ENCODE measurements at regions not wholly inside any gene's neighbourhood (a gene's known extent, or its start where the extent isn't known, plus 50 kb on each side); places are given as distances from the start of the nearest gene placed in this dataset.

DNA sequence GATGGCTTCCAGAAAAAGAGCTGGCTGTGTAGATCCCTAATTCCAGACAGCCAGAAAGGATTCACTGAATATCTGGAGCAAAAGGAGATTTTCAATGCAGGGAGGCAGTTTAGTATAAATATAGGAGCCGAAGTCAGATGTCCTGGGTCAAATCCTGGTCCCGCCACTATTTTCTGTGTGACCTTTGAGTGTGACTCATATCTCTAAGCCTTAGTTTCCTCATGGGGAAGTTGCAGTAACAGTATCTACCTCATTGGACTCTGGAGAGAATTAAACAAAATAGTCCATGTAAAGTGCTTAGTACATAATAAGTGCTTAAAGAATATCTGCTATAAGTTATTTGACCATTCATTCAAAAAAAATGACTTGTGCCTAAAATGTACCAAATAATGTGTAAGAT is 52.1 kb upstream of the ITGA6 start:
- Histone ChIP-seq H3K4me1 (ENCODE audit: insufficient read depth, low read length) (peaks cover 15% of the 10 kb centered on the region), H3K36me3 (ENCODE audit: insufficient read depth, low read depth, low read length) (no peaks in the 10 kb centered on the region), H3K27me3 (ENCODE audit: insufficient read depth, low read length) (no peaks in the 10 kb centered on the region), H3K27ac (ENCODE audit: low read length) (no peak overlapping the region), H3K4me3 (ENCODE audit: low read length) (no peak overlapping the region), H3K9ac (ENCODE audit: low read depth, low read length) (no peak overlapping the region), H3K9me3 (ENCODE audit: insufficient read depth, low read depth, low read length) (peaks cover 4% of the 10 kb centered on the region; the same call in 1 of the 2 replicates)

- Histone ChIP-seq H3K27ac (ENCODE audit: low read length) (no peak overlapping the region), H3K9me3 (ENCODE audit: insufficient read depth, low read depth, low read length) (peaks cover 4% of the 10 kb centered on the region; the same call in 1 of the 2 replicates), H3K27me3 (ENCODE audit: insufficient read depth, low read length) (no peaks in the 10 kb centered on the region), H3K4me1 (ENCODE audit: insufficient read depth, low read length) (peaks cover 19% of the 10 kb centered on the region), H3K36me3 (ENCODE audit: insufficient read depth, low read depth, low read length) (no peaks in the 10 kb centered on the region), H3K9ac (ENCODE audit: low read depth, low read length) (no peak overlapping the region), H3K4me3 (ENCODE audit: low read length) (no peak overlapping the region)
Observed at GRCh38 chr2:172376016-172376415, 51.4 kb upstream of the ITGA6 start.

GRCh38 chr2:172376505-172377125 is 50.8 kb upstream of the ITGA6 start:
- Histone ChIP-seq H3K36me3 (ENCODE audit: insufficient read depth, low read depth, low read length) (no peaks in the 10 kb centered on the region), H3K4me1 (ENCODE audit: insufficient read depth, low read length) (peaks cover 25% of the 10 kb centered on the region; the same call in 1 of the 2 replicates), H3K27me3 (ENCODE audit: insufficient read depth, low read length) (no peaks in the 10 kb centered on the region), H3K9ac (ENCODE audit: low read depth, low read length) (no peak overlapping the region), H3K4me3 (ENCODE audit: low read length) (no peak overlapping the region), H3K27ac (ENCODE audit: low read length) (no peak overlapping the region), H3K9me3 (ENCODE audit: insufficient read depth, low read depth, low read length) (peaks cover 4% of the 10 kb centered on the region; the same call in 1 of the 2 replicates)

DNA sequence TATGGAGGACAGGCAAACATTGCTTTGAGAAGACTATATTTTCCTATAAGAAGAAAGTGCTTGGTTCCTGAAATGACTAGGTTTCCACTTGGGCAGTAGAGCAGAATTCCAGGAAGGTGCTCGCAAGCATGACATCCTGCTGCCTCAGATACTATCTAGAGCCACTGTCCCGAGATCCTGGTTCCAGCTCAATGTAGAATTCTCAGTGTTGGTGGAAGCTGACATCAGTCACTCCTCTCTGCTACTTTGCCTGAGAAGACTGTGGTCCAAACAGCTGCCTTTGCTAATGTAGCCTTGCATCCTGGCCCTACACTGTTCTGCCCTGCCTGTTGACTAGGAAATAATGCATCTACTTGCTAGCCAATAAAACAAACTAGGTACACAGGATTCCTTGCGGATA is 50.0 kb upstream of the ITGA6 start:
- peaks cover 23% of the 10 kb centered on the region; the same call in 1 of the 2 replicates for H3K4me1 ChIP-seq (ENCODE audit: insufficient read depth, low read length)
- H3K27ac ChIP-seq (ENCODE audit: low read length), result no peak overlapping the region
- H3K27me3 ChIP-seq (ENCODE audit: insufficient read depth, low read length), result no peaks in the 10 kb centered on the region

More for the DNA sequence above, 50.0 kb upstream of the ITGA6 start:
- Histone ChIP-seq H3K4me3 (ENCODE audit: low read length) (no peak overlapping the region), H3K9me3 (ENCODE audit: insufficient read depth, low read depth, low read length) (peaks cover 4% of the 10 kb centered on the region; the same call in 1 of the 2 replicates), H3K9ac (ENCODE audit: low read depth, low read length) (no peak overlapping the region), H3K36me3 (ENCODE audit: insufficient read depth, low read depth, low read length) (no peaks in the 10 kb centered on the region)
